A549 (cell line): ENCODE measurements at regions not wholly inside any gene's neighbourhood (a gene's known extent, or its start where the extent isn't known, plus 50 kb on each side); places are given as distances from the start of the nearest gene placed in this dataset.

Experiments
- BHLHE40 ChIP-seq: IDR thresholded peaks from 2 replicates; pipeline ENCODE4 v1.6.1; 2012; ENCODE audit warnings: low read depth, low read length, inconsistent platforms
- CBX8 ChIP-seq: fragments of 200-600 bp; sonication (generic); IDR thresholded peaks from 2 replicates; pipeline ENCODE4 v1.6.1; 2016
- EP300 ChIP-seq, 2 experiments: fragments of >200 bp; sonication (Bioruptor Twin); formaldehyde crosslinking; IDR thresholded peaks; 2 replicates in 1 of 2; 3 replicates in 1 of 2; pipeline ENCODE4 v1.6.1; 2016 to 2017
- KDM1A ChIP-seq: fragments of 200-600 bp; sonication (generic); IDR thresholded peaks from 2 replicates; pipeline ENCODE4 v1.6.1; 2016; ENCODE audit warnings: low read depth, mild to moderate bottlenecking
- MAX ChIP-seq: IDR thresholded peaks from 2 replicates; pipeline ENCODE4 v1.6.1; 2012
- NFE2L2 ChIP-seq: fragments of 150-350 bp; conservative IDR thresholded peaks from 2 replicates; pipeline ENCODE4 v1.6.1; 2014; ENCODE audit warnings: low read length
- POLR2A ChIP-seq: IDR thresholded peaks from 2 replicates; pipeline ENCODE4 v1.6.1; 2012; ENCODE audit warnings: mild to moderate bottlenecking, low read length
- SMC3 ChIP-seq: fragments of >200 bp; sonication (Bioruptor Twin); formaldehyde crosslinking; IDR thresholded peaks from 3 replicates; pipeline ENCODE4 v1.6.1; 2018; ENCODE audit warnings: inconsistent platforms
- TP53 ChIP-seq: fragments of 250-450 bp; sonication (Bioruptor Pico); IDR thresholded peaks from 2 replicates; pipeline ENCODE4 v1.5.0; 2021; ENCODE audit warnings: mild to moderate bottlenecking, moderate library complexity
- TF ChIP-seq, protein P1 (sequence below): fragments of >200 bp; sonication (Bioruptor Twin); formaldehyde crosslinking; IDR thresholded peaks from 3 replicates; pipeline ENCODE4 v1.5.1; 2016
- TF ChIP-seq, protein P2 (sequence below): fragments of 200-600 bp; sonication (generic); IDR thresholded peaks from 2 replicates; pipeline ENCODE4 v1.6.1; 2016; ENCODE audit warnings: antibody characterized with exemption, mild to moderate bottlenecking, moderate library complexity
- TF ChIP-seq, protein P3 (sequence below): IDR thresholded peaks from 2 replicates; pipeline ENCODE4 v1.6.1; 2012; ENCODE audit warnings: low read depth, borderline replicate concordance

DNA sequence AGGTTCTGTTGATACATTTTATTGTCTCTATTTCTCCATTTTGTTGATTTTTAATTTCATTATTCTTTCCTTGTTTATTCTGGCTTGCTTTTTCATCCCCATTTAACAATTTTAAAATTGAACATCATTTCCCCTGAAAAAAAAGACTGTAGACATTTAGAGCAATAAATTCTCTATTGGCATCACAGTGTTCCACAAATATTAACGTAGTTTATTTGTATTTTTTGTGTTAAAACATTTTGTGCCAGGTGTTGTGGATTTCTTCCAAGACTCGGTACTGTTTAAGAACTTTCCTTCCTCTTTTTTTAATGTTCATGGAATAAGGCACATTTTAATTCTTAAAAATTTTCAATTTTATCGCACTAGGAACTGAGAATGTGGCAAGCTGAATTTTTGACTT is 156.1 kb upstream of the NPY start:
- TF ChIP-seq, protein P1, sequence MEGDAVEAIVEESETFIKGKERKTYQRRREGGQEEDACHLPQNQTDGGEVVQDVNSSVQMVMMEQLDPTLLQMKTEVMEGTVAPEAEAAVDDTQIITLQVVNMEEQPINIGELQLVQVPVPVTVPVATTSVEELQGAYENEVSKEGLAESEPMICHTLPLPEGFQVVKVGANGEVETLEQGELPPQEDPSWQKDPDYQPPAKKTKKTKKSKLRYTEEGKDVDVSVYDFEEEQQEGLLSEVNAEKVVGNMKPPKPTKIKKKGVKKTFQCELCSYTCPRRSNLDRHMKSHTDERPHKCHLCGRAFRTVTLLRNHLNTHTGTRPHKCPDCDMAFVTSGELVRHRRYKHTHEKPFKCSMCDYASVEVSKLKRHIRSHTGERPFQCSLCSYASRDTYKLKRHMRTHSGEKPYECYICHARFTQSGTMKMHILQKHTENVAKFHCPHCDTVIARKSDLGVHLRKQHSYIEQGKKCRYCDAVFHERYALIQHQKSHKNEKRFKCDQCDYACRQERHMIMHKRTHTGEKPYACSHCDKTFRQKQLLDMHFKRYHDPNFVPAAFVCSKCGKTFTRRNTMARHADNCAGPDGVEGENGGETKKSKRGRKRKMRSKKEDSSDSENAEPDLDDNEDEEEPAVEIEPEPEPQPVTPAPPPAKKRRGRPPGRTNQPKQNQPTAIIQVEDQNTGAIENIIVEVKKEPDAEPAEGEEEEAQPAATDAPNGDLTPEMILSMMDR = no peak
- TF ChIP-seq EP300 (IDR thresholded peaks at IDR 0.05) (no peak), KDM1A (no peak), SMC3 (no peak), NFE2L2 (no peak), POLR2A (no peak), BHLHE40 (no peak), CBX8 (no peak), TP53 (no peak), MAX (no peak)
- TF ChIP-seq, protein P2, sequence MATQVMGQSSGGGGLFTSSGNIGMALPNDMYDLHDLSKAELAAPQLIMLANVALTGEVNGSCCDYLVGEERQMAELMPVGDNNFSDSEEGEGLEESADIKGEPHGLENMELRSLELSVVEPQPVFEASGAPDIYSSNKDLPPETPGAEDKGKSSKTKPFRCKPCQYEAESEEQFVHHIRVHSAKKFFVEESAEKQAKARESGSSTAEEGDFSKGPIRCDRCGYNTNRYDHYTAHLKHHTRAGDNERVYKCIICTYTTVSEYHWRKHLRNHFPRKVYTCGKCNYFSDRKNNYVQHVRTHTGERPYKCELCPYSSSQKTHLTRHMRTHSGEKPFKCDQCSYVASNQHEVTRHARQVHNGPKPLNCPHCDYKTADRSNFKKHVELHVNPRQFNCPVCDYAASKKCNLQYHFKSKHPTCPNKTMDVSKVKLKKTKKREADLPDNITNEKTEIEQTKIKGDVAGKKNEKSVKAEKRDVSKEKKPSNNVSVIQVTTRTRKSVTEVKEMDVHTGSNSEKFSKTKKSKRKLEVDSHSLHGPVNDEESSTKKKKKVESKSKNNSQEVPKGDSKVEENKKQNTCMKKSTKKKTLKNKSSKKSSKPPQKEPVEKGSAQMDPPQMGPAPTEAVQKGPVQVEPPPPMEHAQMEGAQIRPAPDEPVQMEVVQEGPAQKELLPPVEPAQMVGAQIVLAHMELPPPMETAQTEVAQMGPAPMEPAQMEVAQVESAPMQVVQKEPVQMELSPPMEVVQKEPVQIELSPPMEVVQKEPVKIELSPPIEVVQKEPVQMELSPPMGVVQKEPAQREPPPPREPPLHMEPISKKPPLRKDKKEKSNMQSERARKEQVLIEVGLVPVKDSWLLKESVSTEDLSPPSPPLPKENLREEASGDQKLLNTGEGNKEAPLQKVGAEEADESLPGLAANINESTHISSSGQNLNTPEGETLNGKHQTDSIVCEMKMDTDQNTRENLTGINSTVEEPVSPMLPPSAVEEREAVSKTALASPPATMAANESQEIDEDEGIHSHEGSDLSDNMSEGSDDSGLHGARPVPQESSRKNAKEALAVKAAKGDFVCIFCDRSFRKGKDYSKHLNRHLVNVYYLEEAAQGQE = no peak
- TF ChIP-seq, protein P3, sequence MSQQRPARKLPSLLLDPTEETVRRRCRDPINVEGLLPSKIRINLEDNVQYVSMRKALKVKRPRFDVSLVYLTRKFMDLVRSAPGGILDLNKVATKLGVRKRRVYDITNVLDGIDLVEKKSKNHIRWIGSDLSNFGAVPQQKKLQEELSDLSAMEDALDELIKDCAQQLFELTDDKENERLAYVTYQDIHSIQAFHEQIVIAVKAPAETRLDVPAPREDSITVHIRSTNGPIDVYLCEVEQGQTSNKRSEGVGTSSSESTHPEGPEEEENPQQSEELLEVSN = no peak
